ENCODE measurements at regions not wholly inside any gene's neighbourhood (a gene's known extent, or its start where the extent isn't known, plus 50 kb on each side); places are given as distances from the start of the nearest gene placed in this dataset.
"Not testable (repeated sequence)": the region's sequence is repeated elsewhere in the genome, so short reads cannot be mapped to it uniquely, and the experiment has no call there.

- H3K4me3 ChIP-seq (ENCODE audit: low read depth, low read length): no peak overlapping the region
- no peak for TF ChIP-seq CTCF (IDR thresholded peaks at IDR 0.05; ENCODE audit: control insufficient read depth, extremely low read depth, insufficient read depth)
- DNase-seq (ENCODE audit: low read depth): peak; percentile 51
Measured at GRCh38 chr14:35174342-35174741, 52.0 kb downstream of the PRORP start.

GRCh38 chr14:35180179-35180578, 57.8 kb downstream of the PRORP start:
- H3K4me3 ChIP-seq (ENCODE audit: low read depth, low read length): no peak overlapping the region
- DNase-seq (ENCODE audit: low read depth): no peak
- no peak for TF ChIP-seq CTCF (IDR thresholded peaks at IDR 0.05; ENCODE audit: control insufficient read depth, extremely low read depth, insufficient read depth)

GRCh38 chr14:35184891-35185290, 62.5 kb downstream of the PRORP start:
- not testable (repeated sequence) for DNase-seq (ENCODE audit: low read depth); H3K4me3 ChIP-seq (ENCODE audit: low read depth, low read length)

- no peak for TF ChIP-seq CTCF (IDR thresholded peaks at IDR 0.05; ENCODE audit: control insufficient read depth, extremely low read depth, insufficient read depth)
- DNase-seq (ENCODE audit: low read depth): no peak
- H3K4me3 ChIP-seq (ENCODE audit: low read depth, low read length): no peak overlapping the region
Measured at GRCh38 chr14:35189422-35189821, 67.1 kb downstream of the PRORP start.

DNA sequence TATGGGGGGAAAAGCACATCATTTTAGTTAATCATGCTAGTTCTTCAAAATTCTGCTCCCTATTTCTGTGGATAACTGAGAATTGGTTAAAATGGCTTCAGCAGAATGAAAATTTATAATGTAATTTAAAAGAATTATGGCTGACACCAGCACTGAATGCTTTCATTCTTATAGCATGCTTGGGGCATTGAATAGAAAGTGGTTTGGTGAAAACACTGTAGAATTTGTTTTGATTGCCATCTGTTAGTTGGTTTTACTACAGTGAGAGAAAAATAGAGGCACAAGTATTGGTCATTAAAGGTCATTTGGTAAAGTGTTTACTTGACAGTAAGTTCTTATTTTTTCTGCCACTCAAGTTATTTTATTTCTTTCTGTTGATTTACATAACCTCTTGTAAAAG, 70.8 kb downstream of the PRORP start:
- no peak for TF ChIP-seq CTCF (IDR thresholded peaks at IDR 0.05; ENCODE audit: control insufficient read depth, extremely low read depth, insufficient read depth)
- no peak overlapping the region for H3K4me3 ChIP-seq (ENCODE audit: low read depth, low read length)
- DNase-seq (ENCODE audit: low read depth): no peak

- DNase-seq (ENCODE audit: low read depth); H3K4me3 ChIP-seq (ENCODE audit: low read depth, low read length): not testable (repeated sequence)
Measured at GRCh38 chr14:35194183-35194582, 71.8 kb downstream of the PRORP start.

DNA sequence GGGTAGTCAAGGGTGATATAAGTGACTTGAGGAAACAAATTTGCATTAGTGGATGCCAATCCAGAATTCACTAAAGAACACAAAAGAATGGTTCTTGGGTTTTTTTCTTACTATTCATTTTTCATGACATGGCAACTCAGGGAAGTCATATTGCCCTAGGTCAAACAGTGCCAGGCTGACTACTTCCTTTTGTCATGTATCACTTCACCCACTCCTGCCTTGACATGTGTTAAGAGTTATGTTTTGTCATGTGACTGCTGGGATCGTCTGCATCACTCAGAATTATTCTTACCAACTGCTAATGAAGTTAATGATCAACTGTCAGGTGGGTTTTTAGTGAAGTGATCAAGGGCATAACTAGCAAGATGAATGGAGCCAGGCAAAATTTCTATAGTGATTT, 74.2 kb downstream of the PRORP start:
- no peak for TF ChIP-seq CTCF (IDR thresholded peaks at IDR 0.05; ENCODE audit: control insufficient read depth, extremely low read depth, insufficient read depth)
- no peak overlapping the region for H3K4me3 ChIP-seq (ENCODE audit: low read depth, low read length)
- DNase-seq (ENCODE audit: low read depth): no peak

DNA sequence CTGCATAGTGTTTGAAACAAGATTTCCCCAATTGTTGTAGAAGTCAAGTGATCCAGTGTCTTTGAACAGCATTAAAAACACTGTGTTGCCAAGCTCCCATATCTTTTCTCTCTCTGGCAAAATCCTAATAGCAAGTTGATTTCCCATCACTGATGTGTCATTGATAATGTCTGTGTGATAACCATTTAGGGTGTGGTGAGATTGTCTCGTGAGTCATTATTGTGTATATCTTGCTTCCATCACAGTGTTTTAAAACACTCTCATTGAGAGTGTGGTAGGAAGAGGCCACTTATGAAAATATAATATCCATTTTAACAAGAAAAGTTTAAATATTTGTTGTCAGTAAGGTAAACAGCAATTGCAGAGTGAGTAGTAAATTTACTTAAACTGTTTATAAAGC, 74.7 kb downstream of the PRORP start:
- TF ChIP-seq CTCF (IDR thresholded peaks at IDR 0.05; ENCODE audit: control insufficient read depth, extremely low read depth, insufficient read depth): no peak
- no peak for DNase-seq (ENCODE audit: low read depth)
- no peak overlapping the region for H3K4me3 ChIP-seq (ENCODE audit: low read depth, low read length)
